PFSK-1 (cell line): ENCODE measurements at regions not wholly inside any gene's neighbourhood (a gene's known extent, or its start where the extent isn't known, plus 50 kb on each side); places are given as distances from the start of the nearest gene placed in this dataset.

Experiments used
- POLR2AphosphoS5 ChIP-seq: IDR thresholded peaks from 2 replicates; pipeline ENCODE4 v1.6.1; 2012; ENCODE audit warnings: low read depth, mild to moderate bottlenecking, control low read depth, low read length, moderate library complexity
- REST ChIP-seq, 2 experiments: IDR thresholded peaks; 2 replicates each; pipeline versions ENCODE4 v1.6.1 to v1.8.0; 2011 to 2012; ENCODE audit warnings: low read depth in 2 of 2, low read length in 2 of 2, control low read depth in 1 of 2, inconsistent platforms in 1 of 2, mild to moderate bottlenecking in 1 of 2, moderate library complexity in 1 of 2; ENCODE audit not compliant: insufficient read depth in 1 of 2
- TAF1 ChIP-seq: IDR thresholded peaks from 2 replicates; pipeline ENCODE4 v1.6.1; 2012; ENCODE audit warnings: low read length, control low read depth, borderline replicate concordance; ENCODE audit not compliant: insufficient read depth

- TF ChIP-seq REST (IDR thresholded peaks at IDR 0.05; ENCODE audit: insufficient read depth in 1 of 2, low read depth in 2 of 2, low read length in 2 of 2): no peak
- no peak for TF ChIP-seq POLR2AphosphoS5
- no peak for TF ChIP-seq TAF1
Observed at GRCh38 chr10:61548364-61548763, 95.2 kb upstream of the TMEM26 start.
